ENCODE measurements at regions not wholly inside any gene's neighbourhood (a gene's known extent, or its start where the extent isn't known, plus 50 kb on each side); places are given as distances from the start of the nearest gene placed in this dataset.

- no peak for DNase-seq (ENCODE audit: insufficient read length, low spot score)
- TF ChIP-seq CTCF (IDR thresholded peaks at IDR 0.05; ENCODE audit: insufficient read depth, missing control alignments): no peak
- no peak for FAIRE-seq
Measured at GRCh38 chr5:40405230-40405629, 274.5 kb upstream of the PTGER4 start.

GRCh38 chr5:40404613-40405012, 275.1 kb upstream of the PTGER4 start:
- FAIRE-seq: no peak
- DNase-seq (ENCODE audit: insufficient read length, low spot score): no peak

GRCh38 chr5:40402007-40402364, 277.7 kb upstream of the PTGER4 start:
- TF ChIP-seq CTCF (IDR thresholded peaks at IDR 0.05; ENCODE audit: insufficient read depth, missing control alignments): no peak
- FAIRE-seq: no peak
- DNase-seq (ENCODE audit: insufficient read length, low spot score): no peak

More at GRCh38 chr5:40404613-40405012, 275.1 kb upstream of the PTGER4 start:
- TF ChIP-seq CTCF (IDR thresholded peaks at IDR 0.05; ENCODE audit: insufficient read depth, missing control alignments): no peak

- no peak for FAIRE-seq
- DNase-seq (ENCODE audit: insufficient read length, low spot score): no peak
- TF ChIP-seq CTCF (IDR thresholded peaks at IDR 0.05; ENCODE audit: insufficient read depth, missing control alignments): no peak
Measured at GRCh38 chr5:40401284-40402006, 278.3 kb upstream of the PTGER4 start.

- FAIRE-seq (no peak), DNase-seq (ENCODE audit: insufficient read length, low spot score) (no peak)
- no peak for TF ChIP-seq CTCF (IDR thresholded peaks at IDR 0.05; ENCODE audit: insufficient read depth, missing control alignments)
Measured at GRCh38 chr5:40400245-40400644, 279.5 kb upstream of the PTGER4 start.

GRCh38 chr5:40399349-40399748, 280.4 kb upstream of the PTGER4 start:
- DNase-seq (ENCODE audit: insufficient read length, low spot score): no peak
- no peak for TF ChIP-seq CTCF (IDR thresholded peaks at IDR 0.05; ENCODE audit: insufficient read depth, missing control alignments)
- no peak for FAIRE-seq

- FAIRE-seq: no peak
- no peak for TF ChIP-seq CTCF (IDR thresholded peaks at IDR 0.05; ENCODE audit: insufficient read depth, missing control alignments)
- no peak for DNase-seq (ENCODE audit: insufficient read length, low spot score)
Measured at GRCh38 chr5:40397976-40398375, 281.7 kb upstream of the PTGER4 start.
